GM19035 (cell line): ENCODE measurements at regions not wholly inside any gene's neighbourhood (a gene's known extent, or its start where the extent isn't known, plus 50 kb on each side); places are given as distances from the start of the nearest gene placed in this dataset.

Source experiments
- ATAC-seq: cut with Tn5 transposase; IDR thresholded peaks from one replicate; pipeline ENCODE4 v1.9.1; 2021; ENCODE audit not compliant: unreplicated experiment

- no peak for ATAC-seq
Observed at GRCh38 chr4:120526033-120526432, 396.5 kb downstream of the PRDM5 start.

GRCh38 chr4:120525106-120525505, 397.4 kb downstream of the PRDM5 start:
- no peak for ATAC-seq

GRCh38 chr4:120524237-120524636, 398.3 kb downstream of the PRDM5 start:
- no peak for ATAC-seq

GRCh38 chr4:120520761-120521160, 401.8 kb downstream of the PRDM5 start:
- no peak for ATAC-seq

- ATAC-seq = peak; percentile 63
Observed at GRCh38 chr4:120517966-120518365, 404.6 kb downstream of the PRDM5 start.

GRCh38 chr4:120509719-120510118, 412.8 kb downstream of the PRDM5 start:
- no peak for ATAC-seq

GRCh38 chr4:120509222-120509621, 413.3 kb downstream of the PRDM5 start:
- ATAC-seq = no peak

- no peak for ATAC-seq
Observed at GRCh38 chr4:120508036-120508435, 414.5 kb downstream of the PRDM5 start.

- ATAC-seq = no peak
Observed at GRCh38 chr4:120506536-120506935, 416.0 kb downstream of the PRDM5 start.

GRCh38 chr4:120498678-120499077, 423.8 kb downstream of the PRDM5 start:
- no peak for ATAC-seq

- no peak for ATAC-seq
Observed at GRCh38 chr4:120491481-120491880, 424.8 kb upstream of the MAD2L1 start.

GRCh38 chr4:120481756-120482155, 415.1 kb upstream of the MAD2L1 start:
- ATAC-seq = no peak

- ATAC-seq = no peak
Observed at GRCh38 chr4:120472447-120473131, 405.9 kb upstream of the MAD2L1 start.

- ATAC-seq = no peak
Observed at GRCh38 chr4:120466429-120466828, 399.8 kb upstream of the MAD2L1 start.

- no peak for ATAC-seq
Observed at GRCh38 chr4:120454788-120455187, 388.1 kb upstream of the MAD2L1 start.

- no peak for ATAC-seq
Observed at GRCh38 chr4:120452536-120452935, 385.9 kb upstream of the MAD2L1 start.

GRCh38 chr4:120452001-120452400, 385.4 kb upstream of the MAD2L1 start:
- no peak for ATAC-seq

- ATAC-seq = no peak
Observed at GRCh38 chr4:120447774-120448173, 381.1 kb upstream of the MAD2L1 start.

GRCh38 chr4:120446051-120446567, 379.5 kb upstream of the MAD2L1 start:
- peak; percentile 99 for ATAC-seq

- no peak for ATAC-seq
Observed at GRCh38 chr4:120445186-120445585, 378.5 kb upstream of the MAD2L1 start.

- no peak for ATAC-seq
Observed at GRCh38 chr4:120443116-120443515, 376.5 kb upstream of the MAD2L1 start.

GRCh38 chr4:120440730-120441129, 374.1 kb upstream of the MAD2L1 start:
- ATAC-seq = no peak

- ATAC-seq = no peak
Observed at GRCh38 chr4:120435179-120435578, 368.5 kb upstream of the MAD2L1 start.
